Aorta (tissue), 5 donors: ENCODE measurements at regions not wholly inside any gene's neighbourhood (a gene's known extent, or its start where the extent isn't known, plus 50 kb on each side); places are given as distances from the start of the nearest gene placed in this dataset.
"Not testable (repeated sequence)": the region's sequence is repeated elsewhere in the genome, so short reads cannot be mapped to it uniquely, and the experiment has no call there.

Experiments used
- ATAC-seq: fragments of 200-7000 bp; cut with Tn5 transposase; one replicate; pipeline ENCODE4 v1.9.1; 2022; ENCODE audit warnings: moderate library complexity; ENCODE audit not compliant: low FRiP score
- DNase-seq, 2 donors: peaks; one replicate each; pipeline ENCODE4 v3.0.0-alpha.2; 2020
- H3K27ac ChIP-seq, 2 donors: one replicate each; pipeline ENCODE4 v1.5.1; 2013; ENCODE audit warnings: low read length in 2 of 2, mild to moderate bottlenecking in 2 of 2, moderate library complexity in 2 of 2, control low read depth in 1 of 2, inconsistent platforms in 1 of 2, low read depth in 1 of 2
- H3K27me3 ChIP-seq, 2 donors: one replicate each; pipeline ENCODE4 v1.6.1; 2013; ENCODE audit warnings: control low read depth in 1 of 2, low read length in 1 of 2, mild to moderate bottlenecking in 1 of 2, moderate library complexity in 1 of 2; ENCODE audit not compliant: insufficient read depth in 2 of 2, control insufficient read depth in 1 of 2
- H3K36me3 ChIP-seq, 2 donors: one replicate each; pipeline ENCODE4 v1.6.1; 2013; ENCODE audit warnings: control low read depth in 1 of 2, low read length in 1 of 2, mild to moderate bottlenecking in 1 of 2; ENCODE audit not compliant: insufficient read depth in 2 of 2, control insufficient read depth in 1 of 2
- H3K4me1 ChIP-seq, 2 donors: one replicate each; pipeline ENCODE4 v1.6.1; 2013; ENCODE audit warnings: low read length in 2 of 2, control low read depth in 1 of 2, mild to moderate bottlenecking in 1 of 2, moderate library complexity in 1 of 2; ENCODE audit not compliant: insufficient read depth in 2 of 2, control insufficient read depth in 1 of 2
- H3K4me3 ChIP-seq, 2 donors: one replicate each; pipeline ENCODE4 v1.5.1; 2013; ENCODE audit warnings: low read length in 2 of 2, control low read depth in 1 of 2, mild to moderate bottlenecking in 1 of 2
- H3K9me3 ChIP-seq: one replicate; pipeline ENCODE4 v1.6.1; 2013; ENCODE audit warnings: mild to moderate bottlenecking, low read length; ENCODE audit not compliant: control insufficient read depth
- WGBS, 2 donors: extraction: QIAGEN DNeasy Blood & Tissue Kit; methylation state at CpG; one replicate each; pipeline ENCODE4 v1.1.7; 2013; 5-methylcytosine and 5-hydroxymethylcytosine counted together
- intact Hi-C, 2 donors: fragments of 100-400 bp; cut with DNase I; formaldehyde crosslinking; loops; one replicate each; pipeline versions ENCODE4 v1.14.2 to v1.15.0; 2022
- donor health status: healthy with polysubstance abuse.
- donor health status: Bipolar disorder and iron deficiency.
- donor health status: DM: no; HTN: no; CAD: no.
- donor health status: DM: no; HTN: no; CAD: no.
- donor health status: DM: yes; HTN: yes; CAD: no.

DNA sequence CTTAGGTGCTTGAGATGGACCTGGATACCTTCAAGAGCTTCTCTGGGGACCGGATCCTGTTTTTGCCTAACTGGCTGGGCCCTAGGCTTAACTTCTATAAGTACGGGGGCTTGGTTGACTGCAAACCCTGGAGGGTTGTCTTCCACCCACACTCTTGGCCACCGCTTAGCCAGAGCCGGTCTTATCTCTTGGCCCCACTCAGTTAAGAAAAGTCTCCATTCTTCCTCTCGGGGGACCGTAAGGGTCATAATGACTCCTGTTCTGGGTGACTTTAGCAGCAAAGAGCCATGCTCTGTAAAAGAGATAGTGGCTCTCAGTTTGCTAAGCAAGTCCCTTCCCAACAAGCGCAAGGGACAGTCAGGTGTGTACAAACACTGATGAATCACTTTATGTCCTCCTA, 153.2 kb downstream of the UNC93B1 start:
- DNase-seq, H3K27ac ChIP-seq, H3K4me1 ChIP-seq, H3K36me3 ChIP-seq, H3K9me3 ChIP-seq, ATAC-seq, intact Hi-C loops, H3K4me3 ChIP-seq, H3K27me3 ChIP-seq: not testable (repeated sequence)
- WGBS, 2 donors: 31 to 32% methylated on average over 7 of the region's 7 CpGs

DNA sequence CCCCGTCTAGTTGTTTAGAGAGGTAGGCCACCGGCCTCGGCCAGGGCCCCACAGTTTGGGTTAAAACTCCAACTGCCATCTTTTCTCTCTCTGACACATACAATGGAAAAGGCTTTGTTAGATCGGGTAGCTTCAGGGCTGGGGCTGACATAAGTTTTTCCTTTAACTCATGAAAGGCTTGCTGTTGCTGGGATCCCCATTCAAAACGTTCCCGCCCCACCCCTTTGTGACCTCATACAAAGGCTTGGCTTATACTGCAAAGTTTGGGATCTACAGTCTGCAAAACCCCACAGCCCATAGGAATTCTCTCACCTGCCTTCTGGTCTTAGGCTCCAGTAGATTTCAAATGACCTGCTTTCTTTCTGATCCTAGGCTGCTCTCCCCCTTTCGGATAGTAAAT, 154.1 kb downstream of the UNC93B1 start:
- WGBS, 2 donors: 62 to 69% methylated on average over 5 to 7 of the region's 7 CpGs
- ATAC-seq, H3K4me3 ChIP-seq, H3K36me3 ChIP-seq, H3K9me3 ChIP-seq, H3K27me3 ChIP-seq, intact Hi-C loops, DNase-seq, H3K4me1 ChIP-seq, H3K27ac ChIP-seq: not testable (repeated sequence)

DNA sequence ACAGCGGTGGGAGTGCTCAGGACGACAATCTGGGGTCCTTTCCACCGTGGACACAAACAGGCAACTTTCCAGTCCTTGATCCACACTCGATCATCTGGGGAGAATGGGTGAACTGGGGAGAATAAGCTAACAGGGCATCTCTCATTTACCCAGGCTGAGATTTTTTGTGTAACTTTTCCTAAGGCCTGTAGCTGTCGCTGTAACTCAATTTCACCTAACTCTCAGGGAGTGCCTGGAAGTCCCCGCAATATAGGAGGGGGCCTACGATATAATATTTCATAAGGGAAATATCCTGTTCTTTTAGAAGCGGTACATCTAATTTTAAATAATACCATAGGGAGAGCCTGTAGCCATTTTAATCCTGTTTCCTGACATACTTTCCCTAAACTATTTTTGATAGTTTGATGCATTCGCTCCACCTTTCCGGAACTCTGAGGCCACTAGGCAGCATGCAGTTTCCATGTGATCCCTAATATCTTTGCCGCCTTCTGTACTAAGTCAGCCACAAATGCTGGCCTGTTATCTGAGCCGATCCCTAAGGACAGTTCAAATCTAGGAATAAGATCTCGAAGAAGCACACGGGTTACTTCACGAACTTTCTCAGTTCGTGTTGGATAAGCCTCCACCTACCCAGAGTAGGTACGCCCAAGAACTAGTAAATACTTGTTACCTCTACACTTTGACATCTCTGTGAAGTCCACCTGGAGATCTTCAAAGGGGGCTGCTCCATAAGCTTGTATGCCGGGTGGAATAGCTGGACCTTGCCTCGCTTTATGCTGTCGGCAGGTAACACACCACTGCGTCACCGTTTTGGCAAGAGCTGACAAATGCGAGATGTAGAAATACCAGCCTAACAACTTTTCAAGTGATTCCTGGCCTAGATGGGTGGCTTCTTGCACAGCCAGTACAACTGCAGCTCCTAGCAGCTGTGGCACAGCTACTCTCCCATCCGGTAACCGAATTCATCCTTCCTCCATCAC, 155.7 kb downstream of the UNC93B1 start:
- 67% methylated on average over 25 of the region's 25 CpGs for WGBS, 2 donors
- ATAC-seq, DNase-seq, H3K27ac ChIP-seq, H3K4me1 ChIP-seq, intact Hi-C loops, H3K4me3 ChIP-seq, H3K27me3 ChIP-seq, H3K36me3 ChIP-seq, H3K9me3 ChIP-seq: not testable (repeated sequence)

DNA sequence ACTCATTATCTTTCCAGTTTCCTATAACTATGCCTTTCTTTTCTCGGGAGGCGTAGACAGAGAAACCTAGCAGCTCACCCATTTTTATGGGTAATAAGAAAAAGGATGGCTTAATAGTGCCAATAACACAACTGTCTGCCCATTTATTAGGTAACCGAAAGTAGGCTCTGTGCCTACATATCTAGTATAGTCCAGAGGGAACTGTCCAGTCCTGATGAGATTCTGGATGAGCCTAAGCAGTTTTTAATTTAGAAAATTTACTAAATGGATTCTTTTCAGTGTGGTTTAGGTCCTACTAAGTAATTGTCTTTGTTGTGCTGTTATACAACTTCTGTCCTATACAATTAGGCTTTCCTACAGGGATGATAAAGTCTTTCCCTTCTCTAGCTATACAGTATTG, 157.6 kb downstream of the UNC93B1 start:
- H3K4me1 ChIP-seq, H3K4me3 ChIP-seq, intact Hi-C loops, DNase-seq, H3K36me3 ChIP-seq, H3K27ac ChIP-seq, ATAC-seq, H3K27me3 ChIP-seq, H3K9me3 ChIP-seq: not testable (repeated sequence)
- 87 to 95% methylated on average over 3 of the region's 3 CpGs for WGBS, 2 donors

DNA sequence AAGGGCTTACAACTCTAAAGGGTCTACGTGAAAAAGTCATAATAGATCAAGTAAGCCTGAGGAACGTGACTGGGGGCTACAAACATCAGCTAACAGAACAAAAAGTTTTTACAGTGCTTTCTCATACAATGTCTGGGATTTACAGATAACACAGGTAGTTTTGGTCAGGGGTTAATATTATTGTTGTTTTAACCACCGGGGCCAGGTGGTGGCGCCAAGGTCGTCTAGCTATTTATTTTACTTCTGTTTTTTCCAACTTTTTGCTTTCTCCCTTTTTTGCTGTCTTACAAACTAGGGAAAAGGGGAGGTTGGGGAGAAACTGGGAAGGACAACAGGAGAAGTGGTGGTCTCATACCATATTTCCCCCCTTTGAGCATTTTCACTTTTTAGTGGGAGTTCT, 158.6 kb downstream of the UNC93B1 start:
- DNase-seq, H3K4me1 ChIP-seq, H3K27me3 ChIP-seq, H3K9me3 ChIP-seq, H3K27ac ChIP-seq, H3K36me3 ChIP-seq, intact Hi-C loops, H3K4me3 ChIP-seq, ATAC-seq: not testable (repeated sequence)
- 13 to 17% methylated on average over 5 of the region's 5 CpGs for WGBS, 2 donors

DNA sequence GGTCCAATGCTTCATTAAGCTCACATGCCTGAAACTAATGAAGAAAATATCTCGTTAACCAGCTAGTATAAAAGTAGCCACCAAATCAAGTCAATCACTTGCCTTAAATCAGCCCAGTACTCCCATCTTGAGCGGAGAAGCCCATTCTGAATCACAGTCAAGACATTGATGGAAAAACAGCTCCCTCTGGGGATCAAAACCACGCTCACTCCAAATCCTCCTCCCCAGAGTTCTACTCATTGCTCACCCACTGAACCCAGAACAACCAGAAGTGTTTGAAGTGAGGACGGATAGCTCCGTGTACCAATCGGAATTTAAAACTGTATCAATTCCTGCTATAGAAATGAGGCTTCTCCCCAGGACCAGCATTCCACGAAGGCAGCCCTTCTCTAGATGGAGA, 163.3 kb downstream of the UNC93B1 start:
- intact Hi-C loops, H3K4me3 ChIP-seq, H3K27ac ChIP-seq, H3K4me1 ChIP-seq, H3K36me3 ChIP-seq, ATAC-seq, H3K27me3 ChIP-seq, DNase-seq, H3K9me3 ChIP-seq: not testable (repeated sequence)
- 47 to 54% methylated on average over 7 of the region's 7 CpGs for WGBS, 2 donors

DNA sequence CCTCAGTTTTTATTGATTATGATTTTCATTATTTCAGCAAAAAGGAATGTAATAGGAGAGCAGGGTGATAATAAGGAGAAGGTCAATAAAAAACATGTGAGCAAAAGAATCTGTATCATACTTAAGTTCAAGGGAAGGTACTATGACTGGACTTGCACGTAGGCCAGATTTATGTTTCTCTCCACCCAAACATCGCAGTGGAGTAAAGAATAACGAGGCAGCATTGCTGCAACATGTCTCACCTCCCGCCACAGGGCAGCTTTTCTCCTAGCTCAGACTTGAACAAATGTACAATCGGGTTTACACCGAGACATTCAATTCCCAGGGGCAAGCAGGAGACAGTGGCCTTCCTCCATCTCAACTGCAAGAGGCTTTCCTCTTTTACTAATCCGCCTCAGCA, 155.7 kb upstream of the ALDH3B2 start:
- WGBS, 2 donors: 53 to 70% methylated on average over 5 to 7 of the region's 7 CpGs
- not testable (repeated sequence) for ATAC-seq

DNA sequence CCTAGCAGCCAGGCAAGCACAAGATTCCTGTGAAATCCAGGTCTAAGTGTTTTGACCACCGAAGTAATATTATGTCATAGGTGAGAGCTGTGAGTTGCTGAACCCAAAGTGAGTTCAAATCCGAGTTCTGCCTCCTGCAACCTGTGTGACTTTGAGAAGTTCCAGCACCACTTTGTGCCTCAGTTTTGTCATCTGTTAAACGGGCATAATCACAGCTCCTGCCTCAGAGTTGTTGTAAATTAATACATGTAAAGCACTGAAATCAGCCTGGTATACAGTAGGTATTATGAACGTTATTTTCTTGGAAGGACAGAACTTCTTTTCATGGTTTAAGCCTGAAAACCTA, 152.5 kb upstream of the ALDH3B2 start:
- H3K4me1 ChIP-seq, H3K36me3 ChIP-seq, H3K27me3 ChIP-seq, intact Hi-C loops, H3K27ac ChIP-seq, H3K4me3 ChIP-seq, ATAC-seq, DNase-seq, H3K9me3 ChIP-seq: not testable (repeated sequence)
- WGBS, 2 donors: 62 to 71% methylated on average over 4 of the region's 4 CpGs

More for the DNA sequence above, 155.7 kb upstream of the ALDH3B2 start:
- H3K4me3 ChIP-seq, intact Hi-C loops, H3K9me3 ChIP-seq, H3K27me3 ChIP-seq, H3K36me3 ChIP-seq, H3K4me1 ChIP-seq, DNase-seq, H3K27ac ChIP-seq: not testable (repeated sequence)
